Panc1 (cell line): ENCODE measurements at regions not wholly inside any gene's neighbourhood (a gene's known extent, or its start where the extent isn't known, plus 50 kb on each side); places are given as distances from the start of the nearest gene placed in this dataset.

Source experiments
- ATAC-seq: fragments of 200-7000 bp; cut with Tn5 transposase; 2 replicates; pipeline ENCODE4 v1.9.1; 2020; ENCODE audit warnings: mild to moderate bottlenecking, moderate library complexity
- BruUV-seq: library from RNA; stranded (reverse); fragments of 400-500 nt; replicated peaks from 2 replicates; lab custom pipeline; 2021; lab: Mats Ljungman, UMichigan
- CTCF ChIA-PET: fragments of 300-600 bp; sonication (Branson Sonifier 250); formaldehyde crosslinking; loops from one replicate; lab custom pipeline; 2022; ENCODE audit warnings: antibody characterized with exemption; lab: Charles Lee
- POLR2A ChIA-PET: fragments of 300-600 bp; sonication (Branson Sonifier 250); formaldehyde crosslinking; loops from one replicate; lab custom pipeline; 2022; ENCODE audit warnings: antibody characterized with exemption; lab: Charles Lee
- DNase-seq: peaks from one replicate; pipeline ENCODE4 v3.0.0-alpha.2; 2010; ENCODE audit warnings: low read depth, low spot score
- H3K27ac ChIP-seq: 2 replicates; pipeline ENCODE4 v1.5.1; 2011; ENCODE audit warnings: mild to moderate bottlenecking, low read length, inconsistent platforms
- H3K27me3 ChIP-seq: fragments of 200-500 bp; sonication (Bioruptor generic); 2 replicates; pipeline ENCODE4 v1.6.0; 2014; ENCODE audit warnings: low read length, inconsistent platforms; ENCODE audit not compliant: control insufficient read depth, insufficient read depth
- H3K36me3 ChIP-seq: fragments of 200-500 bp; sonication (Bioruptor generic); 2 replicates; pipeline ENCODE4 v1.5.1; 2014; ENCODE audit warnings: inconsistent platforms, mild to moderate bottlenecking, low read length, moderate library complexity; ENCODE audit not compliant: control insufficient read depth, insufficient read depth
- H3K4me1 ChIP-seq: 2 replicates; pipeline ENCODE4 v1.5.1; 2011; ENCODE audit warnings: inconsistent platforms, mild to moderate bottlenecking, low read length, moderate library complexity; ENCODE audit not compliant: control insufficient read depth, insufficient read depth
- H3K4me3 ChIP-seq, 2 experiments: 2 replicates each; pipeline ENCODE4 v1.5.1; 2011 to 2012; ENCODE audit warnings: low read depth in 2 of 2, low read length in 2 of 2, mild to moderate bottlenecking in 2 of 2, inconsistent platforms in 1 of 2, moderate library complexity in 1 of 2
- H3K9me3 ChIP-seq: fragments of 200-500 bp; sonication (Bioruptor generic); 2 replicates; pipeline ENCODE4 v1.5.1; 2014; ENCODE audit warnings: low read depth, mild to moderate bottlenecking, inconsistent platforms, low read length, moderate library complexity; ENCODE audit not compliant: control insufficient read depth, insufficient read depth
- CTCF ChIP-seq: fragments of 450-650 bp; IDR thresholded peaks from 2 replicates; pipeline ENCODE4 v1.5.1; 2017; ENCODE audit warnings: mild to moderate bottlenecking
- POLR2AphosphoS5 ChIP-seq: IDR thresholded peaks from 2 replicates; pipeline ENCODE4 v1.6.1; 2012; ENCODE audit warnings: mild to moderate bottlenecking, low read depth, low read length, moderate library complexity
- SIN3A ChIP-seq: IDR thresholded peaks from 2 replicates; pipeline ENCODE4 v1.6.1; 2012; ENCODE audit warnings: low read depth, mild to moderate bottlenecking, low read length, moderate library complexity, borderline replicate concordance; ENCODE audit not compliant: insufficient read depth
- TCF7L2 ChIP-seq: IDR thresholded peaks from 2 replicates; pipeline ENCODE4 v1.6.1; 2011; ENCODE audit warnings: mild to moderate bottlenecking, low read depth, low read length, inconsistent platforms
- in situ Hi-C: cut with HindIII; loops from 2 replicates; pipeline ENCODE4 v1.10.0; 2016; ENCODE audit warnings: low sequenced_read_pairs, low pct_unique_long_range_greater_than_20kb
- intact Hi-C: fragments of 100-400 bp; cut with micrococcal nuclease; formaldehyde crosslinking; loops from one replicate; pipeline ENCODE4 v1.10.0; 2022; ENCODE audit not compliant: unreplicated experiment
- TF ChIP-seq, protein P1 (sequence below), 2 experiments: IDR thresholded peaks; 2 replicates each; pipeline ENCODE4 v1.6.1; 2011 to 2012; ENCODE audit warnings: low read depth in 2 of 2, control low read depth in 1 of 2, low read length in 1 of 2, mild to moderate bottlenecking in 1 of 2, moderate library complexity in 1 of 2; ENCODE audit not compliant: insufficient read depth in 1 of 2

DNA sequence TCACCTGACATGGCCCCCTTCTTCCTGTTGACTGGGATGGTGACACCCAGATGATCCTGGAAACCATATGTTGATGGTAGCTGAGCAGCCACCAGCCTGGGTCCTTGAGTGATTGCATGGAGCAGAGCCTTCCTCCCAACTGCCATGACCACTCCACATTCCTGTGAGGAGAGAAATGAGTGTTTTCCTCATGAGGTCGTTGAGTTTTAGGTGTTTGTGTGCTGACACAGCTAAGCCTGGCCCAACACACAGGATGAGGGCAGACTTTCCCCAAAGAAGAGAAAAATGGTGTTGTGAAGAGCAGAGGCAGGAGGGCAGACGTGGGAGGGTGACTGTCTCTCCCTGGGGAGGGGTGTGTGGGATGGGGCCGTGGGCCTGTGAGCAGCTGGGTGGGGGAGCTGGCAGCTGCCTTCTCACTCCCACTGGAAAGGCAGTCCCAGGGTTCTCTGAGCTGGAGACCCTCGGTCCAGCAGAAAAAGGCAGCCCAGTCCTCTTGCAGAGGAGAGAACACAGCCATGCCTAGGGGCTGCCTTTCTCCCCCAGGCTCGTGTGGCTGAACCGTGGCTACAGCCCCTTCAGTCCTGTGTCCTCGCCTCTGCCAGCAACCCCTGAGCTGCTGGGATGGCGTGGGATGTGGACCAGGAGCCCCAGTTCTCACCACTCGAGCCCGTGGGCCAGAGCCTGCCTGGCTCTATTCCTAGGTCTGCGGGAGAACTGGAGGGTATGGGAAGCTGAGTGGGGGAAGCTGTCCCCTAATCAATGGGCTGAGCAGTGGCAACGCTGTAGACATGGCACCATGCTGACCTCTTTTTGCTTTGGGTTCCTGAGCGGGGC is 257.0 kb downstream of the ADGRD1 start:
- H3K4me1 ChIP-seq, result no peaks in the 10 kb centered on the region
- H3K27ac ChIP-seq, result no peak overlapping the region
- H3K4me3 ChIP-seq, result no peak overlapping the region
- ChIA-PET CTCF (no interaction called here), POLR2A (no interaction called here)
- H3K27me3 ChIP-seq, result no peaks in the 10 kb centered on the region; the same call in 1 of the 2 replicates
- ATAC-seq (no peak), DNase-seq (no peak)
- H3K36me3 ChIP-seq, result no peaks in the 10 kb centered on the region
- in situ Hi-C loops (no loop called here), intact Hi-C loops (no loop called here)
- BruUV-seq, result no TSS peak
- no peak for TF ChIP-seq TCF7L2
- TF ChIP-seq POLR2AphosphoS5, result no peak
- H3K9me3 ChIP-seq, result no peaks in the 10 kb centered on the region

DNA sequence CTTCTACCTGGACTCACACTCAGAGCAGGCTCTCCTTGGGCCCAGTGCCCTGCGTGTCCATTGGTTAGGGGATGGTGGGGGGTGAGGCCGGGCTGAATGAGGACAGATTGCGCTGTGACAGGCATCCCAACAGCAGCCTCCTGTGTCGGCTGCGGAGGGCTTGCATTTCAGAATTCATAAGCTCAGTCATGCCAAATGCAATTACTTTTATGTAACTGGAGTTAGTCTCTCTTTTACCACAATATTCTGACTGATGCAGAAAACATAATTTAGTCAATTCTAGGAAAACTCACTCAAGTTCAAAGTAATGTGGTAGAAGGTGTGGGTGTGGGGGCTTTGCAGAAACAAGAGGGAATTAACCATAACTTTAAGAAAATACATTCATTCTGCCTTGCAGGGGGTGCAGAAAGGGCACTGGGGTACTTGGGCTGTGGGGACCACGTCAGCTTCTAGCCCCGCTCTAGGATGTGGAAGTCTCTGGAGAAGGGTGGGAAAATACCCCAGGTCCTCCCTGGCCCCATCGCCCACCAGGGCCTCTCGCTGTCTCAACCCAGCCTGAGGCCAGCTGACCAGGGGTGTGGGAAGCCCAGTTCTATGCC is 257.7 kb downstream of the ADGRD1 start:
- H3K27ac ChIP-seq, result no peak overlapping the region
- H3K27me3 ChIP-seq, result no peaks in the 10 kb centered on the region; the same call in 1 of the 2 replicates
- ChIA-PET CTCF (no interaction called here), POLR2A (interaction anchor here (0.8 kb wide), 1 partner anchor 83 kb away, joined by 4 read pairs; no protein-coding TSS in a partner anchor)
- intact Hi-C loops, result no loop called here
- no peaks in the 10 kb centered on the region for H3K4me1 ChIP-seq
- ATAC-seq, result no peak
- DNase-seq, result no peak
- no peaks in the 10 kb centered on the region for H3K36me3 ChIP-seq
- TF ChIP-seq CTCF, result no peak
- TF ChIP-seq POLR2AphosphoS5, result no peak
- no peak for TF ChIP-seq SIN3A
- TF ChIP-seq, protein P1, sequence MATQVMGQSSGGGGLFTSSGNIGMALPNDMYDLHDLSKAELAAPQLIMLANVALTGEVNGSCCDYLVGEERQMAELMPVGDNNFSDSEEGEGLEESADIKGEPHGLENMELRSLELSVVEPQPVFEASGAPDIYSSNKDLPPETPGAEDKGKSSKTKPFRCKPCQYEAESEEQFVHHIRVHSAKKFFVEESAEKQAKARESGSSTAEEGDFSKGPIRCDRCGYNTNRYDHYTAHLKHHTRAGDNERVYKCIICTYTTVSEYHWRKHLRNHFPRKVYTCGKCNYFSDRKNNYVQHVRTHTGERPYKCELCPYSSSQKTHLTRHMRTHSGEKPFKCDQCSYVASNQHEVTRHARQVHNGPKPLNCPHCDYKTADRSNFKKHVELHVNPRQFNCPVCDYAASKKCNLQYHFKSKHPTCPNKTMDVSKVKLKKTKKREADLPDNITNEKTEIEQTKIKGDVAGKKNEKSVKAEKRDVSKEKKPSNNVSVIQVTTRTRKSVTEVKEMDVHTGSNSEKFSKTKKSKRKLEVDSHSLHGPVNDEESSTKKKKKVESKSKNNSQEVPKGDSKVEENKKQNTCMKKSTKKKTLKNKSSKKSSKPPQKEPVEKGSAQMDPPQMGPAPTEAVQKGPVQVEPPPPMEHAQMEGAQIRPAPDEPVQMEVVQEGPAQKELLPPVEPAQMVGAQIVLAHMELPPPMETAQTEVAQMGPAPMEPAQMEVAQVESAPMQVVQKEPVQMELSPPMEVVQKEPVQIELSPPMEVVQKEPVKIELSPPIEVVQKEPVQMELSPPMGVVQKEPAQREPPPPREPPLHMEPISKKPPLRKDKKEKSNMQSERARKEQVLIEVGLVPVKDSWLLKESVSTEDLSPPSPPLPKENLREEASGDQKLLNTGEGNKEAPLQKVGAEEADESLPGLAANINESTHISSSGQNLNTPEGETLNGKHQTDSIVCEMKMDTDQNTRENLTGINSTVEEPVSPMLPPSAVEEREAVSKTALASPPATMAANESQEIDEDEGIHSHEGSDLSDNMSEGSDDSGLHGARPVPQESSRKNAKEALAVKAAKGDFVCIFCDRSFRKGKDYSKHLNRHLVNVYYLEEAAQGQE (IDR thresholded peaks at IDR 0.05; ENCODE audit: insufficient read depth in 1 of 2, low read depth in 2 of 2, low read length in 1 of 2), result no peak
- no peak for TF ChIP-seq TCF7L2
- H3K4me3 ChIP-seq, result no peak overlapping the region
- no TSS peak for BruUV-seq
- no peaks in the 10 kb centered on the region for H3K9me3 ChIP-seq
- in situ Hi-C loops, result no loop called here
